Naive thymus-derived CD8-positive, alpha-beta T cell (primary cell): ENCODE measurements at regions not wholly inside any gene's neighbourhood (a gene's known extent, or its start where the extent isn't known, plus 50 kb on each side); places are given as distances from the start of the nearest gene placed in this dataset.

Experiments used
- ATAC-seq, 2 donors: fragments of 150-1000 bp; cut with Tn5 transposase in 1 of 2; sonication (Bioruptor Pico), chemical (Tn5 transposase) in 1 of 2; 1 replicate in 1 of 2; 2 replicates in 1 of 2; pipeline ENCODE4 v1.10.0; 2021; ENCODE audit warnings: mild to moderate bottlenecking in 2 of 2, moderate library complexity in 2 of 2
- POLR2A ChIA-PET: fragments of 350-600 bp; sonication (Branson Sonifier 250); formaldehyde crosslinking; loops from one replicate; lab custom pipeline; 2021; ENCODE audit warnings: antibody characterized with exemption; lab: Charles Lee
- DNase-seq, 10 donors: peaks; one replicate each; pipeline versions ENCODE4 v3.0.0 to v3.0.0-alpha.2; 2020 to 2022
- H3K27ac Mint-ChIP-seq, 10 donors: one replicate each; pipeline ENCODE4 v1.8.0; 2020 to 2022; ENCODE audit warnings: mild to moderate bottlenecking in 10 of 10, mixed read lengths in 10 of 10, moderate library complexity in 4 of 10, inconsistent platforms in 1 of 10
- H3K27me3 Mint-ChIP-seq, 5 donors: one replicate each; pipeline ENCODE4 v1.8.0; 2021 to 2022; ENCODE audit warnings: mixed read lengths in 5 of 5
- H3K36me3 Mint-ChIP-seq, 3 donors: one replicate each; pipeline ENCODE4 v1.8.0; 2020 to 2022; ENCODE audit warnings: mixed read lengths in 3 of 3, mild to moderate bottlenecking in 2 of 3, inconsistent platforms in 1 of 3
- H3K4me1 Mint-ChIP-seq, 4 donors: one replicate each; pipeline ENCODE4 v1.8.0; 2021 to 2022; ENCODE audit warnings: mixed read lengths in 4 of 4
- H3K4me3 Mint-ChIP-seq, 10 donors: one replicate each; pipeline ENCODE4 v1.8.0; 2020 to 2022; ENCODE audit warnings: mild to moderate bottlenecking in 10 of 10, mixed read lengths in 10 of 10, moderate library complexity in 6 of 10, inconsistent platforms in 1 of 10
- H3K9me3 Mint-ChIP-seq, 9 donors: one replicate each; pipeline ENCODE4 v1.8.0; 2020 to 2022; ENCODE audit warnings: mixed read lengths in 9 of 9, mild to moderate bottlenecking in 3 of 9, inconsistent platforms in 1 of 9, moderate library complexity in 1 of 9

- ATAC-seq: no peak
- H3K4me3 Mint-ChIP-seq: peak overlapping the region in 2 of 10 donors; percentile 22 to 64
- no peaks in the 10 kb centered on the region for H3K27me3 Mint-ChIP-seq
- H3K9me3 Mint-ChIP-seq: no peaks in the 10 kb centered on the region
- H3K4me1 Mint-ChIP-seq: peaks cover 13 to 35% (median 30%) of the 10 kb centered on the region in 4 donors
- no peak for DNase-seq
- H3K36me3 Mint-ChIP-seq: peaks cover 0 to 13% (median 0%) of the 10 kb centered on the region in 3 donors
- H3K27ac Mint-ChIP-seq: no peak overlapping the region
- POLR2A ChIA-PET: no interaction called here
Measured at GRCh38 chr12:124387528-124387911, 92.6 kb downstream of the RFLNA start.

- peaks cover 0 to 17% (median 0%) of the 10 kb centered on the region in 3 donors for H3K36me3 Mint-ChIP-seq
- DNase-seq: no peak
- H3K9me3 Mint-ChIP-seq: no peaks in the 10 kb centered on the region
- peaks cover 12 to 31% (median 24%) of the 10 kb centered on the region in 4 donors for H3K4me1 Mint-ChIP-seq
- H3K4me3 Mint-ChIP-seq: peak overlapping the region in 2 of 10 donors; percentile 22 to 34
- peak overlapping the region in 3 of 10 donors; percentile 18 to 89 (median 43) for H3K27ac Mint-ChIP-seq
- no peaks in the 10 kb centered on the region for H3K27me3 Mint-ChIP-seq
- no peak for ATAC-seq
- POLR2A ChIA-PET: no interaction called here
Measured at GRCh38 chr12:124386661-124387527, 92.0 kb downstream of the RFLNA start.

GRCh38 chr12:124386059-124386458, 91.2 kb downstream of the RFLNA start:
- ATAC-seq: no peak
- POLR2A ChIA-PET: no interaction called here
- no peak overlapping the region for H3K4me3 Mint-ChIP-seq

GRCh38 chr12:124385219-124385969, 90.5 kb downstream of the RFLNA start:
- POLR2A ChIA-PET: no interaction called here
- ATAC-seq (no peak), DNase-seq (no peak)
- H3K27me3 Mint-ChIP-seq: no peaks in the 10 kb centered on the region
- H3K9me3 Mint-ChIP-seq: no peaks in the 10 kb centered on the region
- H3K36me3 Mint-ChIP-seq: peaks cover 0 to 17% (median 0%) of the 10 kb centered on the region in 3 donors
- H3K4me3 Mint-ChIP-seq: no peak overlapping the region
- H3K4me1 Mint-ChIP-seq: peaks cover 4 to 28% (median 16%) of the 10 kb centered on the region in 4 donors
- H3K27ac Mint-ChIP-seq: peak overlapping the region in 1 of 10 donors; percentile 34

More at GRCh38 chr12:124386059-124386458, 91.2 kb downstream of the RFLNA start:
- H3K9me3 Mint-ChIP-seq: no peaks in the 10 kb centered on the region
- no peaks in the 10 kb centered on the region for H3K27me3 Mint-ChIP-seq
- peaks cover 6 to 29% (median 19%) of the 10 kb centered on the region in 4 donors for H3K4me1 Mint-ChIP-seq
- H3K36me3 Mint-ChIP-seq: peaks cover 0 to 17% (median 0%) of the 10 kb centered on the region in 3 donors
- no peak for DNase-seq
- H3K27ac Mint-ChIP-seq: peak overlapping the region in 1 of 10 donors; percentile 34

- POLR2A ChIA-PET: no interaction called here
- no peak for ATAC-seq
- Mint-ChIP-seq H3K27me3 (no peaks in the 10 kb centered on the region), H3K27ac (no peak overlapping the region), H3K36me3 (peaks cover 0 to 19% (median 0%) of the 10 kb centered on the region in 3 donors), H3K9me3 (no peaks in the 10 kb centered on the region), H3K4me3 (no peak overlapping the region), H3K4me1 (peaks cover 3 to 20% (median 9%) of the 10 kb centered on the region in 4 donors)
- no peak for DNase-seq
Measured at GRCh38 chr12:124384299-124384894, 89.5 kb downstream of the RFLNA start.

GRCh38 chr12:124383028-124383427, 88.1 kb downstream of the RFLNA start:
- no peak for ATAC-seq
- peaks cover 5 to 14% (median 6%) of the 10 kb centered on the region in 4 donors for H3K4me1 Mint-ChIP-seq
- no peak overlapping the region for H3K4me3 Mint-ChIP-seq
- DNase-seq: no peak
- POLR2A ChIA-PET: no interaction called here
- H3K27ac Mint-ChIP-seq: peak overlapping the region in 1 of 10 donors; percentile 13
- H3K9me3 Mint-ChIP-seq: no peaks in the 10 kb centered on the region
- H3K27me3 Mint-ChIP-seq: no peaks in the 10 kb centered on the region
- peaks cover 0 to 28% (median 2%) of the 10 kb centered on the region in 3 donors for H3K36me3 Mint-ChIP-seq

GRCh38 chr12:124381456-124382296, 86.8 kb downstream of the RFLNA start:
- no peak overlapping the region for H3K4me3 Mint-ChIP-seq
- ATAC-seq: no peak
- no peak for DNase-seq
- H3K4me1 Mint-ChIP-seq: peaks cover 5 to 14% (median 6%) of the 10 kb centered on the region in 4 donors
- H3K27me3 Mint-ChIP-seq: no peaks in the 10 kb centered on the region
- no peaks in the 10 kb centered on the region for H3K9me3 Mint-ChIP-seq
- POLR2A ChIA-PET: no interaction called here
- H3K36me3 Mint-ChIP-seq: peaks cover 0 to 41% (median 2%) of the 10 kb centered on the region in 3 donors
- peak overlapping the region in 4 of 10 donors; percentile 4 to 80 (median 44) for H3K27ac Mint-ChIP-seq

- Mint-ChIP-seq H3K4me3 (no peak overlapping the region), H3K27me3 (no peaks in the 10 kb centered on the region), H3K27ac (peak overlapping the region in 2 of 10 donors; percentile 21 to 80), H3K9me3 (no peaks in the 10 kb centered on the region), H3K4me1 (peaks cover 5 to 14% (median 6%) of the 10 kb centered on the region in 4 donors), H3K36me3 (peaks cover 0 to 47% (median 2%) of the 10 kb centered on the region in 3 donors)
- ATAC-seq: no peak
- no peak for DNase-seq
- POLR2A ChIA-PET: no interaction called here
Measured at GRCh38 chr12:124380796-124381455, 86.0 kb downstream of the RFLNA start.

GRCh38 chr12:124379938-124380754, 85.3 kb downstream of the RFLNA start:
- Mint-ChIP-seq H3K9me3 (no peaks in the 10 kb centered on the region), H3K36me3 (peaks cover 0 to 49% (median 2%) of the 10 kb centered on the region in 3 donors), H3K4me1 (peaks cover 5 to 14% (median 6%) of the 10 kb centered on the region in 4 donors), H3K4me3 (no peak overlapping the region), H3K27me3 (no peaks in the 10 kb centered on the region), H3K27ac (peak overlapping the region in 1 of 10 donors; percentile 86)
- DNase-seq: no peak
- ATAC-seq: no peak
- POLR2A ChIA-PET: no interaction called here

- DNase-seq (no peak), ATAC-seq (no peak)
- Mint-ChIP-seq H3K36me3 (peaks cover 0 to 52% (median 2%) of the 10 kb centered on the region in 3 donors), H3K9me3 (no peaks in the 10 kb centered on the region), H3K4me3 (no peak overlapping the region), H3K27ac (peak overlapping the region in 1 of 10 donors; percentile 86), H3K27me3 (no peaks in the 10 kb centered on the region), H3K4me1 (peaks cover 5 to 14% (median 6%) of the 10 kb centered on the region in 4 donors)
- POLR2A ChIA-PET: no interaction called here
Measured at GRCh38 chr12:124379379-124379937, 84.6 kb downstream of the RFLNA start.
